ENCODE measurements at regions not wholly inside any gene's neighbourhood (a gene's known extent, or its start where the extent isn't known, plus 50 kb on each side); places are given as distances from the start of the nearest gene placed in this dataset.

GRCh38 chr11:69375316-69376154, 81.6 kb downstream of the MYEOV start:
- TF ChIP-seq CTCF (IDR thresholded peaks at IDR 0.05), result no peak
- ATAC-seq (ENCODE audit: low FRiP score) (no peak), DNase-seq (ENCODE audit: low spot score) (no peak)

GRCh38 chr11:69376155-69377028, 82.4 kb downstream of the MYEOV start:
- no peak for TF ChIP-seq CTCF (IDR thresholded peaks at IDR 0.05)
- DNase-seq (ENCODE audit: low spot score), result no peak
- no peak for ATAC-seq (ENCODE audit: low FRiP score)

- DNase-seq (ENCODE audit: low spot score), result no peak
- ATAC-seq (ENCODE audit: low FRiP score), result no peak
Measured at GRCh38 chr11:69377029-69377952, 83.3 kb downstream of the MYEOV start.

GRCh38 chr11:69377953-69378302, 84.0 kb downstream of the MYEOV start:
- ATAC-seq (ENCODE audit: low FRiP score) (no peak), DNase-seq (ENCODE audit: low spot score) (no peak)
- TF ChIP-seq CTCF (IDR thresholded peaks at IDR 0.05), result no peak

More at GRCh38 chr11:69377029-69377952, 83.3 kb downstream of the MYEOV start:
- TF ChIP-seq CTCF (IDR thresholded peaks at IDR 0.05), result no peak

GRCh38 chr11:69378303-69379141, 84.6 kb downstream of the MYEOV start:
- no peak for ATAC-seq (ENCODE audit: low FRiP score)
- no peak for DNase-seq (ENCODE audit: low spot score)
- TF ChIP-seq CTCF (IDR thresholded peaks at IDR 0.05), result no peak

- ATAC-seq (ENCODE audit: low FRiP score), result no peak
- no peak for DNase-seq (ENCODE audit: low spot score)
- TF ChIP-seq CTCF (IDR thresholded peaks at IDR 0.05), result no peak
Measured at GRCh38 chr11:69380451-69380901, 86.5 kb downstream of the MYEOV start.
